ENCODE measurements at regions not wholly inside any gene's neighbourhood (a gene's known extent, or its start where the extent isn't known, plus 50 kb on each side); places are given as distances from the start of the nearest gene placed in this dataset.

DNA sequence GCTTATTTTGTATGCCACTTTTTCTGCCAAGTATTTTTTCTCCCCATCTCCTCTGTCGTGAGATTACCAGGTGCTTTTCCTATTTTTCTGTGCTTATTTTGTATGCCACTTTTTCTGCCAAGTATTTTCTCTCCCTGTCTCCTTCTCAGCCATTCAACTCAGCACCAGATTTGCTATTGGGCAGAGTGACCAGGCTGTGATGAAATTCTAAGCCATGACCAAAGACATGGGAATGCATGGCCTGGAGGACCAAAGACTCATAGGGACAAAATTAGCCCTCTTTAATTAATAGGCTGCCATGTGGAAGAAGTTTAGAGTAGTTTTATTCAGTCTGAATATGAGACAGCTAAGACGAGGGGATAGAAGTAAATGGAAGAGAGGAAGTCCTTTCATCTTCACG lies 257.4 kb downstream of the SQOR start:
- TF ChIP-seq, protein P1, sequence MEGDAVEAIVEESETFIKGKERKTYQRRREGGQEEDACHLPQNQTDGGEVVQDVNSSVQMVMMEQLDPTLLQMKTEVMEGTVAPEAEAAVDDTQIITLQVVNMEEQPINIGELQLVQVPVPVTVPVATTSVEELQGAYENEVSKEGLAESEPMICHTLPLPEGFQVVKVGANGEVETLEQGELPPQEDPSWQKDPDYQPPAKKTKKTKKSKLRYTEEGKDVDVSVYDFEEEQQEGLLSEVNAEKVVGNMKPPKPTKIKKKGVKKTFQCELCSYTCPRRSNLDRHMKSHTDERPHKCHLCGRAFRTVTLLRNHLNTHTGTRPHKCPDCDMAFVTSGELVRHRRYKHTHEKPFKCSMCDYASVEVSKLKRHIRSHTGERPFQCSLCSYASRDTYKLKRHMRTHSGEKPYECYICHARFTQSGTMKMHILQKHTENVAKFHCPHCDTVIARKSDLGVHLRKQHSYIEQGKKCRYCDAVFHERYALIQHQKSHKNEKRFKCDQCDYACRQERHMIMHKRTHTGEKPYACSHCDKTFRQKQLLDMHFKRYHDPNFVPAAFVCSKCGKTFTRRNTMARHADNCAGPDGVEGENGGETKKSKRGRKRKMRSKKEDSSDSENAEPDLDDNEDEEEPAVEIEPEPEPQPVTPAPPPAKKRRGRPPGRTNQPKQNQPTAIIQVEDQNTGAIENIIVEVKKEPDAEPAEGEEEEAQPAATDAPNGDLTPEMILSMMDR (IDR thresholded peaks at IDR 0.05) = no peak
- TF ChIP-seq ZFX (IDR thresholded peaks at IDR 0.05; ENCODE audit: borderline replicate concordance) = no peak
